Neuronal stem cell (in vitro differentiated cells): ENCODE measurements at regions not wholly inside any gene's neighbourhood (a gene's known extent, or its start where the extent isn't known, plus 50 kb on each side); places are given as distances from the start of the nearest gene placed in this dataset.
A peak's percentile ranks its signal among the peaks of the same experiment; 100 is the strongest.

Source experiments
- DNase-seq: peaks from one replicate; pipeline ENCODE4 v3.0.0-alpha.2; 2013; ENCODE audit warnings: low spot score
- H2AFZ ChIP-seq: one replicate; pipeline ENCODE4 v1.6.1; 2013; ENCODE audit warnings: mild to moderate bottlenecking, low read length, inconsistent platforms
- H2AK5ac ChIP-seq: 2 replicates; pipeline ENCODE4 v1.6.1; 2013; ENCODE audit warnings: low read depth, mild to moderate bottlenecking, inconsistent platforms, low read length, moderate library complexity, mixed read lengths
- H2BK120ac ChIP-seq: 2 replicates; pipeline ENCODE4 v1.6.1; 2013; ENCODE audit warnings: low read depth, mild to moderate bottlenecking, inconsistent platforms, low read length, moderate library complexity, mixed read lengths
- H2BK12ac ChIP-seq: one replicate; pipeline ENCODE4 v1.6.1; 2013; ENCODE audit warnings: low read length, inconsistent platforms
- H2BK15ac ChIP-seq: 2 replicates; pipeline ENCODE4 v1.6.1; 2013; ENCODE audit warnings: mild to moderate bottlenecking, low read length, inconsistent platforms, mixed read lengths
- H2BK5ac ChIP-seq: one replicate; pipeline ENCODE4 v1.6.1; 2013; ENCODE audit warnings: inconsistent platforms, mild to moderate bottlenecking, low read length, moderate library complexity
- H3K14ac ChIP-seq: one replicate; pipeline ENCODE4 v1.6.1; 2013; ENCODE audit warnings: low read length, inconsistent platforms
- H3K18ac ChIP-seq: 2 replicates; pipeline ENCODE4 v1.6.1; 2013; ENCODE audit warnings: low read length, inconsistent platforms
- H3K23ac ChIP-seq: 2 replicates; pipeline ENCODE4 v1.6.1; 2013; ENCODE audit warnings: low read depth, mild to moderate bottlenecking, mixed read lengths, low read length, inconsistent platforms; ENCODE audit not compliant: poor library complexity
- H3K27ac ChIP-seq: replicated peaks from 3 replicates; pipeline ENCODE4 v1.5.1; 2013; ENCODE audit warnings: low read length, inconsistent platforms
- H3K27me3 ChIP-seq, 3 experiments: 2 replicates each; pipeline ENCODE4 v1.6.1; 2013; ENCODE audit warnings: low read length in 3 of 3, mild to moderate bottlenecking in 2 of 3, inconsistent platforms in 1 of 3, low read depth in 1 of 3, mixed read lengths in 1 of 3, moderate library complexity in 1 of 3; ENCODE audit not compliant: control insufficient read depth in 3 of 3, insufficient read depth in 3 of 3
- H3K36me3 ChIP-seq, 2 donors: replicated peaks in 1 of 2; 2 replicates each; pipeline ENCODE4 v1.6.1; 2013; ENCODE audit warnings: low read length in 2 of 2; ENCODE audit not compliant: control insufficient read depth in 2 of 2, insufficient read depth in 2 of 2
- H3K4ac ChIP-seq: 2 replicates; pipeline ENCODE4 v1.6.1; 2013; ENCODE audit warnings: inconsistent platforms, mild to moderate bottlenecking, low read length, moderate library complexity
- H3K4me1 ChIP-seq, 2 donors: 1 replicate in 1 of 2; 2 replicates in 1 of 2; pipeline ENCODE4 v1.6.1; 2013; ENCODE audit warnings: low read length in 2 of 2, low read depth in 1 of 2; ENCODE audit not compliant: control insufficient read depth in 2 of 2, insufficient read depth in 1 of 2
- H3K4me2 ChIP-seq: one replicate; pipeline ENCODE4 v1.6.1; 2013; ENCODE audit warnings: mild to moderate bottlenecking, low read length, inconsistent platforms; ENCODE audit not compliant: insufficient read depth, poor library complexity, severe bottlenecking
- H3K4me3 ChIP-seq, 2 donors: 2 replicates each; pipeline ENCODE4 v1.5.1; 2013; ENCODE audit warnings: low read length in 2 of 2, mild to moderate bottlenecking in 2 of 2, inconsistent platforms in 1 of 2, moderate library complexity in 1 of 2
- H3K79me1 ChIP-seq: one replicate; pipeline ENCODE4 v1.6.1; 2013; ENCODE audit warnings: low read depth, mild to moderate bottlenecking, inconsistent platforms, low read length, moderate library complexity
- H3K9ac ChIP-seq: one replicate; pipeline ENCODE4 v1.6.1; 2013; ENCODE audit warnings: mild to moderate bottlenecking, low read depth, low read length, inconsistent platforms; ENCODE audit not compliant: poor library complexity
- H3K9me3 ChIP-seq, 2 donors: replicated peaks in 1 of 2; 2 replicates each; pipeline versions ENCODE3 to v1.6.1; 2013; ENCODE audit warnings: low read length in 2 of 2, mild to moderate bottlenecking in 2 of 2, inconsistent platforms in 1 of 2, low read depth in 1 of 2, mixed read lengths in 1 of 2, moderate library complexity in 1 of 2; ENCODE audit not compliant: control insufficient read depth in 2 of 2, insufficient read depth in 1 of 2
- H4K8ac ChIP-seq: one replicate; pipeline ENCODE4 v1.6.1; 2013; ENCODE audit warnings: low read depth, mild to moderate bottlenecking, inconsistent platforms, low read length, moderate library complexity
- H4K91ac ChIP-seq: one replicate; pipeline ENCODE4 v1.6.1; 2013; ENCODE audit warnings: low read length, low read depth, mild to moderate bottlenecking, inconsistent platforms; ENCODE audit not compliant: poor library complexity
- WGBS, 2 donors: extraction: QIAGEN DNeasy Blood & Tissue Kit; methylation state at CpG; one replicate each; pipeline ENCODE4 v1.1.7; 2013; ENCODE audit warnings: missing lambda C conversion rate in 2 of 2, mixed read lengths in 1 of 2; ENCODE audit not compliant: insufficient read length in 2 of 2, insufficient replicate concordance in 1 of 2; ENCODE audit errors: extremely low coverage in 2 of 2; 5-methylcytosine and 5-hydroxymethylcytosine counted together

DNA sequence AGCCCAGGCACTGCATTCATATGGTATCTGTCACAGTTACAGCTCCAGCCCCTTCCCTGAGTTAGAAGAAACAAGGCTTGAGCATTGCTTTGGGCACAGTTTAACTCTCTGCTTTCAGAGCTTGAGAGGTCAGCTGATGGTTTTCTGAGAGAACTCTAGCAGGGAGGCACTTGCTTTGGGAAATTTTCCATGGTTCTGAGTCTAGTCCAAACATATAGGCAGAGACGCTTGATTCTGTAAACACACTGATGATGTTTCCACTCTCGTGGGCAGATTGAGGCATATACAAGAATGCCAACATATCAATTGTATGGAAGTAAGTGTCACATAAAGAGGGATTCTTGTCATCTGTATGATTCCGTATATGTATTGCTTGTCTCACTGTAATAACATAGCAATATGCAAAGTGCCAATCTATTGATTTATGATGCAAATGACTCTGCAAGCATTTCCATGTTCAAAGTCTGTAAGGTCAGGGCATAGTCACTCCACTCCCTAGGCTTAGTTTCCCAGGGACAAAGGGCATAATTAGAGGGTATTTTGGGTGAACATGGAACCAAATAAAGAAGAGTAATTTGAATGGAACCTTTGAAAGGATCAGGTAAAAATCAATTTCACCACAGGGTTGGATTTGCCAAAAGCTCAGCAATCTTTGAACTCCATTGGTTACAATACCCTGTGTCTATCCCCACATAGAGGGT lies 239.0 kb downstream of the INHBA start:
- H3K4ac ChIP-seq, result no peak overlapping the region
- no peak for DNase-seq
- H2AK5ac ChIP-seq, result no peak overlapping the region
- H3K79me1 ChIP-seq, result no peaks in the 10 kb centered on the region
- no peak overlapping the region for H4K91ac ChIP-seq
- no peak overlapping the region for H3K4me3 ChIP-seq
- no peak overlapping the region for H3K4me2 ChIP-seq
- no peak overlapping the region for H2BK120ac ChIP-seq
- whole genome bisulfite sequencing, 2 donors, result no CpG with 5 or more reads among the region's 3 CpGs
- no peak overlapping the region for H2AFZ ChIP-seq
- H2BK5ac ChIP-seq, result no peak overlapping the region
- H4K8ac ChIP-seq, result no peak overlapping the region
- H3K14ac ChIP-seq, result no peak overlapping the region
- no peak overlapping the region for H3K27ac ChIP-seq
- no peaks in the 10 kb centered on the region for H3K36me3 ChIP-seq
- H2BK15ac ChIP-seq, result no peak overlapping the region
- H3K9me3 ChIP-seq, result no peaks in the 10 kb centered on the region
- H2BK12ac ChIP-seq, result no peak overlapping the region
- no peak overlapping the region for H3K9ac ChIP-seq
- H3K23ac ChIP-seq, result no peak overlapping the region
- no peak overlapping the region for H3K18ac ChIP-seq
- no peaks in the 10 kb centered on the region for H3K27me3 ChIP-seq
- H3K4me1 ChIP-seq, result no peaks in the 10 kb centered on the region

- no peak overlapping the region for H2AK5ac ChIP-seq
- H3K18ac ChIP-seq, result peak overlapping the region; percentile 36
- no peak overlapping the region for H2BK15ac ChIP-seq
- no peaks in the 10 kb centered on the region for H3K79me1 ChIP-seq
- no peak overlapping the region for H3K4ac ChIP-seq
- H4K91ac ChIP-seq, result no peak overlapping the region
- no peak overlapping the region for H2BK5ac ChIP-seq
- H3K36me3 ChIP-seq, result no peaks in the 10 kb centered on the region
- no peak overlapping the region for H3K14ac ChIP-seq
- no peak overlapping the region for H3K4me3 ChIP-seq
- H3K9me3 ChIP-seq, result no peaks in the 10 kb centered on the region
- no CpG with 5 or more reads among the region's 8 CpGs for WGBS, 2 donors
- no peak overlapping the region for H3K9ac ChIP-seq
- no peak overlapping the region for H3K4me2 ChIP-seq
- DNase-seq, result no peak
- no peak overlapping the region for H2BK12ac ChIP-seq
- H3K4me1 ChIP-seq, result no peaks in the 10 kb centered on the region
- H3K23ac ChIP-seq, result no peak overlapping the region
- no peak overlapping the region for H3K27ac ChIP-seq
- H4K8ac ChIP-seq, result no peak overlapping the region
- no peaks in the 10 kb centered on the region for H3K27me3 ChIP-seq
- H2AFZ ChIP-seq, result peak overlapping the region; percentile 73
- H2BK120ac ChIP-seq, result no peak overlapping the region
Measured at GRCh38 chr7:41459623-41460261, 243.1 kb downstream of the INHBA start.

DNA sequence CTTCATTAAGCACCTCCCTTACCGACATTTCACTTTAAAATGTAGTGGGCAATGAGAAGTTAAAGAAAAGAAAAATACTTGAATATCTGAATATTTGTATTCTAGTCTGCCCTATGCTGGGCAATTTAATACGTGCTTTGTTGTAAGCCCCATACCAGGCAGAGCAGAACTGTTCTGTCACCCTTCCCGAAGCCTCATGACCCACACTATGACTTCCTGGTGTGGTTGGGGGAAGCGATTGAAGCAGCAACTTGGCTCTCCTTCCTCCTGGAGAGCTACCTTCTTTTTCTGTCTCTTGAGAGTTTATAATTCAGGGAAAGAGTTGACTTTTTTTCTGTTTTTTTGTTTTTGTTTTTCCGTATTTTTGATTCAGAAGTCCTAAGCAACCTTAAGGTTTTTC lies 243.7 kb downstream of the INHBA start:
- H2BK15ac ChIP-seq, result no peak overlapping the region
- H2BK120ac ChIP-seq, result no peak overlapping the region
- peak overlapping the region; percentile 73 for H2AFZ ChIP-seq
- no peak overlapping the region for H3K4ac ChIP-seq
- no peak overlapping the region for H4K8ac ChIP-seq
- H2BK5ac ChIP-seq, result no peak overlapping the region
- no peak overlapping the region for H3K14ac ChIP-seq
- no peak for DNase-seq
- WGBS, 2 donors, result no CpG with 5 or more reads among the region's 5 CpGs
- no peak overlapping the region for H4K91ac ChIP-seq
- H3K9me3 ChIP-seq, result no peaks in the 10 kb centered on the region
- H3K18ac ChIP-seq, result no peak overlapping the region
- H3K9ac ChIP-seq, result no peak overlapping the region
- no peaks in the 10 kb centered on the region for H3K4me1 ChIP-seq
- no peak overlapping the region for H3K23ac ChIP-seq
- H3K79me1 ChIP-seq, result no peaks in the 10 kb centered on the region
- no peak overlapping the region for H2AK5ac ChIP-seq
- H3K36me3 ChIP-seq, result no peaks in the 10 kb centered on the region
- H3K4me3 ChIP-seq, result no peak overlapping the region
- H2BK12ac ChIP-seq, result no peak overlapping the region
- no peak overlapping the region for H3K27ac ChIP-seq
- no peak overlapping the region for H3K4me2 ChIP-seq
- no peaks in the 10 kb centered on the region for H3K27me3 ChIP-seq

DNA sequence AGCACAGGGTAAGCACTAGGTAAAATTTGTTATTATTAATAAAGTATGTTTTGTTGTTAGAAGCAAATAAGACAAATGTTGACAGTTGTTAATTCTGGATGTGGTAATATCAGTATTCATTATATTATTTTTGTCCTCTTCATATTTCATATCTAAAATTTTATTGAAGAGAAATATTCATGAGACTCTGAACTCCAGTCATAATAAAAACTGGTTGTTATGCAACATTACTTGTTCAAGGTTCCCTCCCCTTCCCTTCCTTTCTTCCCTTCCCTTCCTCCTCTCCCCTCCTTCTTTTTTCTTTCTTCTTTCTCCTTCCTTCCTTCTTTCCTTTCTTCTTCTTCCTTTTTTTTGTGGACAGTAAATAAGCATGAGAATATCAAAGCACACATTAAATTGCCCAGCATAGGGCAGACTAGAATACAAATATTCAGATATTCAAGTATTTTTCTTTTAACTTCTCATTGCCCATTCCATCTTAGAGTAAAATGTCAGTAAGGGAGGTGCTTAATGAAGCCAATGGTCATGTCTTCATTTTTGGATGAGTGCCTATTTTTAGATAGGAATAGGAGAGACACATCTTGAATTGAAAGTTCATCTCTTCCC lies 245.0 kb downstream of the INHBA start:
- Histone ChIP-seq H3K79me1 (no peaks in the 10 kb centered on the region), H3K4ac (no peak overlapping the region), H3K9ac (no peak overlapping the region), H3K9me3 (no peaks in the 10 kb centered on the region), H4K91ac (no peak overlapping the region), H3K4me3 (no peak overlapping the region), H3K4me1 (no peaks in the 10 kb centered on the region), H3K36me3 (no peaks in the 10 kb centered on the region), H2BK120ac (no peak overlapping the region), H3K14ac (no peak overlapping the region), H2BK15ac (no peak overlapping the region), H4K8ac (no peak overlapping the region), H3K27me3 (no peaks in the 10 kb centered on the region), H2AK5ac (no peak overlapping the region), H2BK12ac (no peak overlapping the region), H3K18ac (no peak overlapping the region), H3K27ac (no peak overlapping the region), H2BK5ac (no peak overlapping the region), H3K23ac (no peak overlapping the region), H3K4me2 (no peak overlapping the region), H2AFZ (no peak overlapping the region)
- DNase-seq, result no peak
